ENCODE measurements at regions not wholly inside any gene's neighbourhood (a gene's known extent, or its start where the extent isn't known, plus 50 kb on each side); places are given as distances from the start of the nearest gene placed in this dataset.

DNA sequence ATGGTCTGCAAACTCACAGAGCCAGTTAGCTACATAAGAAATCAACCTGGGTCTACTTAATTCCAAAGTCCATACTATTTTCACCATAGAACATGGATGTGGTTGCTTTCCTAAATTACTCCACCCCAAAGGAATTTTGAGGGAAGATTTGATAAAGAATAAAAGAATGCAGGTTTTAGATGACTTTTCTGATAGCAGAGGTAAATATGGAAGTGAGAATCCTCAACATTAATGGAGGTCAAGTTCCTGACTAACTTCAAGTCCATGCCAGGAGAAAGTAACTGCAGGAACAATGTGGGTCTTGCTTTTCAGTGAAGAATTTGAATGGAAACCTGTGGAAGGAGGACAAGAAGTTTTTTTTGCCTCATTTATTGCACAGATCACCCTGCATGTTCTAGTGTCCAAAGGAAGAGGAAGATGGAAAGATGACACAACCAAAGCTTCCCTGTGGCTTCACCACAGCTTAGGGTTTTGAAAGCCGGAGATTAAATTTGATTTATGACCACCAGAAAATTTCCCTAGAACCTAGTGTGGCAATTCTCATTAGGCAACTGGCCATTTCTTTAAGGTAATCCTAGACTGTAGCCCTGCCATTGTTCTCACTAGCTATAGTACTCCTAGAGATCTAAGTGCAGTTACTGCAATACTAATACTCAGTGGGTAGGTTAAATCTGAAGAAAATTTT, 429.7 kb downstream of the RAP2B start:
- no peak for TF ChIP-seq SOX15 (CRISPR knock-in tag; IDR thresholded peaks at IDR 0.05)
- no peak for TF ChIP-seq RELA (CRISPR knock-in tag; IDR thresholded peaks at IDR 0.05; ENCODE audit: borderline replicate concordance)
- no peak for TF ChIP-seq ETV6 (CRISPR knock-in tag; IDR thresholded peaks at IDR 0.05)
- no peak for TF ChIP-seq ESRRA (CRISPR knock-in tag; IDR thresholded peaks at IDR 0.05; ENCODE audit: borderline replicate concordance)
- no peak for TF ChIP-seq NFATC4 (CRISPR knock-in tag; IDR thresholded peaks at IDR 0.05)
- no peak for TF ChIP-seq CDX4 (CRISPR knock-in tag; IDR thresholded peaks at IDR 0.05; ENCODE audit: borderline replicate concordance)
- no peak for TF ChIP-seq ATF2 (CRISPR knock-in tag; IDR thresholded peaks at IDR 0.05; ENCODE audit: borderline replicate concordance, low read depth)
- TF ChIP-seq OVOL2 (CRISPR knock-in tag; IDR thresholded peaks at IDR 0.05; ENCODE audit: borderline replicate concordance), result no peak
- no peak for TF ChIP-seq FOXJ3 (CRISPR knock-in tag; IDR thresholded peaks at IDR 0.05; ENCODE audit: borderline replicate concordance)
- no peak for TF ChIP-seq NR1H2 (CRISPR knock-in tag; IDR thresholded peaks at IDR 0.05)
- TF ChIP-seq USF2 (CRISPR knock-in tag; IDR thresholded peaks at IDR 0.05), result no peak
- no peak for TF ChIP-seq EMX1 (CRISPR knock-in tag; IDR thresholded peaks at IDR 0.05)
- H3K9me3 Mint-ChIP-seq, result peaks cover 11% of the 10 kb centered on the region
- POLR2A ChIA-PET, result no interaction called here
- CTCF ChIA-PET, result interaction anchor here (0.6 kb wide), 1 partner anchor 546 kb away, joined by 3 read pairs; no protein-coding TSS in a partner anchor
- H3K27me3 Mint-ChIP-seq (ENCODE audit: low read depth), result no peaks in the 10 kb centered on the region
- H3K36me3 Mint-ChIP-seq, result no peaks in the 10 kb centered on the region
- no peak for ATAC-seq
- H3K4me1 Mint-ChIP-seq, result no peaks in the 10 kb centered on the region
- no peak overlapping the region for H3K27ac Mint-ChIP-seq
- no peak for DNase-seq (ENCODE audit: low spot score)
- H3K4me3 Mint-ChIP-seq, result no peak overlapping the region

DNA sequence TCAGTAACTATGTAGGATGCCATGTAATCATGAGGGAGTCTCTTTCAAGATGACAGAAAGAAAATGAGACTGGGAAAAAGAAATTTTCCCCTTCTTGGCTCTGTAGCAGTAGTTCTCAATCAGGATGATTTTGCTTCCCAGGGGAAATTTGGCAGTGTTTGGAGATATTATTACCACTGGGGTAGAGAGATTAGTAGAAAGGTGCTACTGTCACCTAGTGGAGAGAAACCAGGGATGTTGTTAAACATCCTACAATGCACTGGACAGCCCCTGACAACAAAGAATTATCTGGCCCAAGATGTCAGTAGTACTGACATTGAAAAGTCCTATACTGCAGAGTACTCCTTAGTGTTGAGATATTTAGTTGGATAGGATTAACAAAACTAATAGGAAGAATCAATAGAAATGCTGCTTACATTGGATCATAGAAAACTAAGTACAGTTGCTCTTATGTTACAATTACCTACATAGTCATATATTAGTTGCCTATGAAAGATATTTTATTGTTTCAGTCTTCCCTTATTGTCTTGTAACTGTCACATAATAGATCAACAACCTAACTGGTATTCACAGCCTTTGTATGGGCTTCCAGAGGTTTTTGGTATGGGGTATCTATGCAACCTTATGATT, 433.3 kb downstream of the RAP2B start:
- TF ChIP-seq FOXK1 (CRISPR knock-in tag; IDR thresholded peaks at IDR 0.05), result no peak
- TF ChIP-seq, protein P1, sequence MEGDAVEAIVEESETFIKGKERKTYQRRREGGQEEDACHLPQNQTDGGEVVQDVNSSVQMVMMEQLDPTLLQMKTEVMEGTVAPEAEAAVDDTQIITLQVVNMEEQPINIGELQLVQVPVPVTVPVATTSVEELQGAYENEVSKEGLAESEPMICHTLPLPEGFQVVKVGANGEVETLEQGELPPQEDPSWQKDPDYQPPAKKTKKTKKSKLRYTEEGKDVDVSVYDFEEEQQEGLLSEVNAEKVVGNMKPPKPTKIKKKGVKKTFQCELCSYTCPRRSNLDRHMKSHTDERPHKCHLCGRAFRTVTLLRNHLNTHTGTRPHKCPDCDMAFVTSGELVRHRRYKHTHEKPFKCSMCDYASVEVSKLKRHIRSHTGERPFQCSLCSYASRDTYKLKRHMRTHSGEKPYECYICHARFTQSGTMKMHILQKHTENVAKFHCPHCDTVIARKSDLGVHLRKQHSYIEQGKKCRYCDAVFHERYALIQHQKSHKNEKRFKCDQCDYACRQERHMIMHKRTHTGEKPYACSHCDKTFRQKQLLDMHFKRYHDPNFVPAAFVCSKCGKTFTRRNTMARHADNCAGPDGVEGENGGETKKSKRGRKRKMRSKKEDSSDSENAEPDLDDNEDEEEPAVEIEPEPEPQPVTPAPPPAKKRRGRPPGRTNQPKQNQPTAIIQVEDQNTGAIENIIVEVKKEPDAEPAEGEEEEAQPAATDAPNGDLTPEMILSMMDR (IDR thresholded peaks at IDR 0.05), result peak; percentile 26; the same call in 1 of the 2 replicates
- 0 out of 2 replicates have a peak, but pooled peaks cover 4% of the 10 kb centered on the region for H3K9me3 Mint-ChIP-seq
- ATAC-seq (peak; percentile 88), DNase-seq (ENCODE audit: low spot score) (no peak)
- ChIA-PET POLR2A (no interaction called here), CTCF (interaction anchor here (1.0 to 1.2 kb wide), 3 partner anchors 212 to 552 kb away, joined by 3 to 4 read pairs (median 3); no protein-coding TSS in a partner anchor)
- H3K27ac Mint-ChIP-seq, result no peak overlapping the region
- no peaks in the 10 kb centered on the region for H3K27me3 Mint-ChIP-seq (ENCODE audit: low read depth)
- no peaks in the 10 kb centered on the region for H3K4me1 Mint-ChIP-seq
- H3K4me3 Mint-ChIP-seq, result no peak overlapping the region
- no peaks in the 10 kb centered on the region for H3K36me3 Mint-ChIP-seq

- no peaks in the 10 kb centered on the region for H3K36me3 Mint-ChIP-seq
- ATAC-seq (no peak), DNase-seq (ENCODE audit: low spot score) (no peak)
- 0 out of 2 replicates have a peak, but pooled peaks cover 4% of the 10 kb centered on the region for H3K9me3 Mint-ChIP-seq
- H3K4me3 Mint-ChIP-seq, result no peak overlapping the region
- H3K4me1 Mint-ChIP-seq, result no peaks in the 10 kb centered on the region
- no peaks in the 10 kb centered on the region for H3K27me3 Mint-ChIP-seq (ENCODE audit: low read depth)
- no peak overlapping the region for H3K27ac Mint-ChIP-seq
- ChIA-PET POLR2A (no interaction called here), CTCF (no interaction called here)
- TF ChIP-seq ELF4 (CRISPR knock-in tag; IDR thresholded peaks at IDR 0.05; ENCODE audit: low read depth) (no peak), FOXJ3 (CRISPR knock-in tag; IDR thresholded peaks at IDR 0.05; ENCODE audit: borderline replicate concordance) (no peak), TCF7 (CRISPR knock-in tag; IDR thresholded peaks at IDR 0.05; ENCODE audit: low read depth) (no peak), ZNF512 (CRISPR knock-in tag; IDR thresholded peaks at IDR 0.05; ENCODE audit: borderline replicate concordance) (no peak), TP53 (CRISPR knock-in tag; IDR thresholded peaks at IDR 0.05) (no peak), JUN (CRISPR knock-in tag; IDR thresholded peaks at IDR 0.05) (no peak)
- TF ChIP-seq, protein P1 (IDR thresholded peaks at IDR 0.05), result no peak
- TF ChIP-seq, protein P2, sequence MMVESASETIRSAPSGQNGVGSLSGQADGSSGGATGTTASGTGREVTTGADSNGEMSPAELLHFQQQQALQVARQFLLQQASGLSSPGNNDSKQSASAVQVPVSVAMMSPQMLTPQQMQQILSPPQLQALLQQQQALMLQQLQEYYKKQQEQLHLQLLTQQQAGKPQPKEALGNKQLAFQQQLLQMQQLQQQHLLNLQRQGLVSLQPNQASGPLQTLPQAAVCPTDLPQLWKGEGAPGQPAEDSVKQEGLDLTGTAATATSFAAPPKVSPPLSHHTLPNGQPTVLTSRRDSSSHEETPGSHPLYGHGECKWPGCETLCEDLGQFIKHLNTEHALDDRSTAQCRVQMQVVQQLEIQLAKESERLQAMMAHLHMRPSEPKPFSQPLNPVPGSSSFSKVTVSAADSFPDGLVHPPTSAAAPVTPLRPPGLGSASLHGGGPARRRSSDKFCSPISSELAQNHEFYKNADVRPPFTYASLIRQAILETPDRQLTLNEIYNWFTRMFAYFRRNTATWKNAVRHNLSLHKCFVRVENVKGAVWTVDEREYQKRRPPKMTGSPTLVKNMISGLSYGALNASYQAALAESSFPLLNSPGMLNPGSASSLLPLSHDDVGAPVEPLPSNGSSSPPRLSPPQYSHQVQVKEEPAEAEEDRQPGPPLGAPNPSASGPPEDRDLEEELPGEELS (CRISPR knock-in tag; IDR thresholded peaks at IDR 0.05), result no peak
These were observed 434.4 kb downstream of the RAP2B start for GRCh38 chr3:153596401-153596800.

Measured in WTC11 (cell line).